ENCODE measurements at regions not wholly inside any gene's neighbourhood (a gene's known extent, or its start where the extent isn't known, plus 50 kb on each side); places are given as distances from the start of the nearest gene placed in this dataset.

DNA sequence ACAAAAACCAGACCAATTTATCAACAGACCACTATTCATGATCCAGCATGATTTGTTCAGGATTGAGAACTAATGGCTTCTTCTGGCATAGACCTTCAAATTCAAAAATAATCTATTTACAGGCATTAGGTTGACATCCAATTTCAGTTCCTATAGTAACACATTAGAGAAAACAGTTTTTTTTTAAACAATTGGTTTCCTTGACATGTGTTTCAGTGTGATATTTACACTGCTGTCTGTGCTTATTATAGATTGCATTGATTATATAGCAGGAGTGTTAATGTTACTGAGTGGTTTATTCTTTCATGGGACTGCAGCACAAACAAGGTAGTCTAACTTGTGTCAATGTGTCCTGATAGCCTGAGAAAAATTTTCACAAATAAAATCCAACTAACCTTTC is 579.3 kb downstream of the PLOD2 start:
- H3K9ac ChIP-seq (ENCODE audit: insufficient read depth, low read length, poor library complexity, severe bottlenecking), result no peak overlapping the region
- no peaks in the 10 kb centered on the region for H3K79me2 ChIP-seq (ENCODE audit: insufficient read depth, low read length)
- intact Hi-C loops (cut with micrococcal nuclease), result no loop called here
- peaks cover 7 to 12% of the 10 kb centered on the region in 2 donors for H3K9me3 ChIP-seq (replicated peaks in 1 of 2; ENCODE audit: control insufficient read depth in 1 of 2, insufficient read depth in 1 of 2, low read length in 2 of 2)
- Mint-ChIP-seq H3K36me3 (no peaks in the 10 kb centered on the region), H3K4me1 (no peaks in the 10 kb centered on the region), H3K4me3 (no peak overlapping the region), H3K9me3 (peaks cover 0 to 8% (median 0%) of the 10 kb centered on the region in 7 donors), H3K27me3 (ENCODE audit: low read depth in 3 of 3) (no peaks in the 10 kb centered on the region), H3K27ac (no peak overlapping the region)
- no peak overlapping the region for H2AFZ ChIP-seq (ENCODE audit: insufficient read depth, low read depth, low read length, poor library complexity, severe bottlenecking)
- no peaks in the 10 kb centered on the region for H3K36me3 ChIP-seq (replicated peaks in 1 of 2; ENCODE audit: control insufficient read depth in 1 of 2, insufficient read depth in 2 of 2, low read length in 2 of 2)
- TF ChIP-seq, protein P1, sequence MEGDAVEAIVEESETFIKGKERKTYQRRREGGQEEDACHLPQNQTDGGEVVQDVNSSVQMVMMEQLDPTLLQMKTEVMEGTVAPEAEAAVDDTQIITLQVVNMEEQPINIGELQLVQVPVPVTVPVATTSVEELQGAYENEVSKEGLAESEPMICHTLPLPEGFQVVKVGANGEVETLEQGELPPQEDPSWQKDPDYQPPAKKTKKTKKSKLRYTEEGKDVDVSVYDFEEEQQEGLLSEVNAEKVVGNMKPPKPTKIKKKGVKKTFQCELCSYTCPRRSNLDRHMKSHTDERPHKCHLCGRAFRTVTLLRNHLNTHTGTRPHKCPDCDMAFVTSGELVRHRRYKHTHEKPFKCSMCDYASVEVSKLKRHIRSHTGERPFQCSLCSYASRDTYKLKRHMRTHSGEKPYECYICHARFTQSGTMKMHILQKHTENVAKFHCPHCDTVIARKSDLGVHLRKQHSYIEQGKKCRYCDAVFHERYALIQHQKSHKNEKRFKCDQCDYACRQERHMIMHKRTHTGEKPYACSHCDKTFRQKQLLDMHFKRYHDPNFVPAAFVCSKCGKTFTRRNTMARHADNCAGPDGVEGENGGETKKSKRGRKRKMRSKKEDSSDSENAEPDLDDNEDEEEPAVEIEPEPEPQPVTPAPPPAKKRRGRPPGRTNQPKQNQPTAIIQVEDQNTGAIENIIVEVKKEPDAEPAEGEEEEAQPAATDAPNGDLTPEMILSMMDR (IDR thresholded peaks at IDR 0.05), result no peak
- H3K27me3 ChIP-seq (ENCODE audit: control insufficient read depth in 2 of 2, insufficient read depth in 2 of 2, low read length in 2 of 2), result no peaks in the 10 kb centered on the region
- H3K4me3 ChIP-seq (replicated peaks in 1 of 3; ENCODE audit: low read depth in 2 of 3, low read length in 3 of 3), result no peak overlapping the region
- no peaks in the 10 kb centered on the region for H3K4me1 ChIP-seq (ENCODE audit: control insufficient read depth in 1 of 2, insufficient read depth in 2 of 2, low read length in 2 of 2)
- no peak overlapping the region for H3K27ac ChIP-seq (ENCODE audit: low read depth in 1 of 2, low read length in 2 of 2)
- no peaks in the 10 kb centered on the region for H4K20me1 ChIP-seq (ENCODE audit: insufficient read depth, low read length)
- DNase-seq, result no peak
- H3K4me2 ChIP-seq (replicated peaks; ENCODE audit: extremely low read depth, low read length, poor library complexity, severe bottlenecking), result no peak overlapping the region

DNA sequence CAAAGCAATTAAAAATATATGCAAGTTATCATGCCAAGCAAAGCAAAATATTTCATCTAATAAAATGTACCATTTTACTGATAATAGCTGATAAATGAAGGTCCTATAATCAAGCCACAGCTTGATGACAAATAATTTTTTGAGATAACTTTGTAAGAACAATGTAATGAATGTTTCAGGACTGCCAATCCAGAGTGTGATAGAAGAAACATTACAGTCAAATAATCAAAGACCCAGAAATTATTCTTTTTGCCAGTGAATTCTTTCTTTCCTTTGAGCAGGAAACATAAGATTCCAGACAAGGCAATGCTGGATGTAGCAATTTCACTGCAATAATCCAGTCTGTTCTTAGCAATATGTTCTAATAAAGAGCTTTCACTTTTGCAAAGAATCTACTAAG is 556.1 kb downstream of the PLOD2 start:
- no peak overlapping the region for H3K4me3 Mint-ChIP-seq
- no peak overlapping the region for H3K4me3 ChIP-seq (replicated peaks in 1 of 3; ENCODE audit: low read depth in 2 of 3, low read length in 3 of 3)
- H2AFZ ChIP-seq (ENCODE audit: insufficient read depth, low read depth, low read length, poor library complexity, severe bottlenecking), result no peak overlapping the region
- H3K9me3 Mint-ChIP-seq, result peaks cover 0 to 3% (median 2%) of the 10 kb centered on the region in 7 donors
- no peaks in the 10 kb centered on the region for H3K79me2 ChIP-seq (ENCODE audit: insufficient read depth, low read length)
- no peak overlapping the region for H3K27ac Mint-ChIP-seq
- no peaks in the 10 kb centered on the region for H3K36me3 ChIP-seq (replicated peaks in 1 of 2; ENCODE audit: control insufficient read depth in 1 of 2, insufficient read depth in 2 of 2, low read length in 2 of 2)
- no peak overlapping the region for H3K4me2 ChIP-seq (replicated peaks; ENCODE audit: extremely low read depth, low read length, poor library complexity, severe bottlenecking)
- peaks cover 0 to 1% (median 0%) of the 10 kb centered on the region in 3 donors for H3K27me3 Mint-ChIP-seq (ENCODE audit: low read depth in 3 of 3)
- no peaks in the 10 kb centered on the region for H4K20me1 ChIP-seq (ENCODE audit: insufficient read depth, low read length)
- intact Hi-C loops (cut with micrococcal nuclease), result no loop called here
- no peak overlapping the region for H3K27ac ChIP-seq (ENCODE audit: low read depth in 1 of 2, low read length in 2 of 2)
- no peaks in the 10 kb centered on the region for H3K27me3 ChIP-seq (ENCODE audit: control insufficient read depth in 2 of 2, insufficient read depth in 2 of 2, low read length in 2 of 2)
- H3K36me3 Mint-ChIP-seq, result no peaks in the 10 kb centered on the region
- TF ChIP-seq, protein P1 (IDR thresholded peaks at IDR 0.05), result no peak
- H3K9ac ChIP-seq (ENCODE audit: insufficient read depth, low read length, poor library complexity, severe bottlenecking), result no peak overlapping the region
- no peak for DNase-seq
- no peaks in the 10 kb centered on the region for H3K4me1 ChIP-seq (ENCODE audit: control insufficient read depth in 1 of 2, insufficient read depth in 2 of 2, low read length in 2 of 2)
- H3K4me1 Mint-ChIP-seq, result no peaks in the 10 kb centered on the region
- no peaks in the 10 kb centered on the region for H3K9me3 ChIP-seq (replicated peaks in 1 of 2; ENCODE audit: control insufficient read depth in 1 of 2, insufficient read depth in 1 of 2, low read length in 2 of 2)

All from CD14-positive monocyte (primary cell).